ENCODE measurements at regions not wholly inside any gene's neighbourhood (a gene's known extent, or its start where the extent isn't known, plus 50 kb on each side); places are given as distances from the start of the nearest gene placed in this dataset.

DNA sequence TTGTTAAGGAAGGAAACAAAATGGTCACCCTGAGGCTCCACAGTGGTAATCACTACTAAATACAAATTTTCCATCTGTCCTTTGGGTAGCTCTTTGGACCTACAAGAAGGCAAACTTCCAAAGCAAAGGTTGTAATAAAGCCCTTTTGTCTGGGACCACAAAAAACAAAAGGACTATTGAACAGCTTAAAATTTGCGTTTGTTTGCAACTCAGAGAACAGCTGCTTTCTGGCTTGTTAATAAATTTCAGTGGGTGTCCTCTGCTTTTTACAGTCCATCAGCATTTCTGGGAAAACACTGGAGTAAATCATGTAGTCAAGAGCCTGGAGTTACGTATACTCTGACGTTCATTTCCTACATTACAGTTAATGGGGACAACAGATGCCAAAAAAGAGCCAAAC, 439.7 kb upstream of the DIAPH2 start:
- Histone ChIP-seq H3K27ac (peak overlapping the region in 1 of 5 donors; percentile 22), H3K36me3 (replicated peaks in 1 of 2) (no peaks in the 10 kb centered on the region), H3K4me3 (no peak overlapping the region), H3K4me1 (replicated peaks in 1 of 2) (no peaks in the 10 kb centered on the region), H3K27me3 (peaks cover 22% of the 10 kb centered on the region), H3K9me3 (replicated peaks in 1 of 3) (no peaks in the 10 kb centered on the region)
- no peak for TF ChIP-seq POLR2A (IDR thresholded peaks at IDR 0.05)
- TF ChIP-seq, protein P1, sequence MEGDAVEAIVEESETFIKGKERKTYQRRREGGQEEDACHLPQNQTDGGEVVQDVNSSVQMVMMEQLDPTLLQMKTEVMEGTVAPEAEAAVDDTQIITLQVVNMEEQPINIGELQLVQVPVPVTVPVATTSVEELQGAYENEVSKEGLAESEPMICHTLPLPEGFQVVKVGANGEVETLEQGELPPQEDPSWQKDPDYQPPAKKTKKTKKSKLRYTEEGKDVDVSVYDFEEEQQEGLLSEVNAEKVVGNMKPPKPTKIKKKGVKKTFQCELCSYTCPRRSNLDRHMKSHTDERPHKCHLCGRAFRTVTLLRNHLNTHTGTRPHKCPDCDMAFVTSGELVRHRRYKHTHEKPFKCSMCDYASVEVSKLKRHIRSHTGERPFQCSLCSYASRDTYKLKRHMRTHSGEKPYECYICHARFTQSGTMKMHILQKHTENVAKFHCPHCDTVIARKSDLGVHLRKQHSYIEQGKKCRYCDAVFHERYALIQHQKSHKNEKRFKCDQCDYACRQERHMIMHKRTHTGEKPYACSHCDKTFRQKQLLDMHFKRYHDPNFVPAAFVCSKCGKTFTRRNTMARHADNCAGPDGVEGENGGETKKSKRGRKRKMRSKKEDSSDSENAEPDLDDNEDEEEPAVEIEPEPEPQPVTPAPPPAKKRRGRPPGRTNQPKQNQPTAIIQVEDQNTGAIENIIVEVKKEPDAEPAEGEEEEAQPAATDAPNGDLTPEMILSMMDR (IDR thresholded peaks at IDR 0.05) = no peak
- WGBS, 4 donors = 33 to 45% (median 36%) methylated on average over 3 of the region's 3 CpGs
- intact Hi-C loops (cut with DNase I) = no loop called here
- DNase-seq = no peak

DNA sequence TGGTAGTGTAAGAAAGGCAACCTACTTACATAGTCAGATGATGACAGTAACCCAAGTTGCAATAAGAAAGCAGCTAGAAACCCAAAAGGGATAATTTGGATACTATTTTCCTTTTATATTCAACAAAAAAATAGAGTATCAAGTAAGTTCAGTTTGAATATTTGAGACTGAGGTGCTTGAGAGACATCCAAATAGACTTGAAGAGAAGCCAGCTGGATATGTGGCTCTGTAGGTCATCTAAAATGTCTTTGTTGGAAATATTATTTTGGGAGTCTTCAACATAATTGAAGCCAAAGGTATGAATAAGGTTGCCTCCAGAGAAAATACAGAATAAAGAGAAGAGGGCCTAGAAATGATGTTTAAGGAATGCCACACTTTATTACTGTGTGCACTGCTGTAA, 438.2 kb upstream of the DIAPH2 start:
- no peak for TF ChIP-seq POLR2A (IDR thresholded peaks at IDR 0.05)
- TF ChIP-seq, protein P1 (IDR thresholded peaks at IDR 0.05) = no peak
- intact Hi-C loops (cut with DNase I) = no loop called here
- no peak for DNase-seq
- no peak overlapping the region for H3K27ac ChIP-seq
- no peaks in the 10 kb centered on the region for H3K36me3 ChIP-seq (replicated peaks in 1 of 2)
- no peak overlapping the region for H3K4me3 ChIP-seq
- no peaks in the 10 kb centered on the region for H3K9me3 ChIP-seq (replicated peaks in 1 of 3)
- no peaks in the 10 kb centered on the region for H3K4me1 ChIP-seq (replicated peaks in 1 of 2)
- peaks cover 17% of the 10 kb centered on the region for H3K27me3 ChIP-seq

Small RNA genes lying in the stretch of these regions (small RNA-seq; reads per million reads assigned to genes)
- gene AL022161.1 = 0 reads per million in 2 donors
- gene RN7SL379P = 0 reads per million in 2 donors
- 0 reads per million in 2 donors for gene RNA5SP510
- 0 reads per million in 2 donors for gene RPS29P28

Measured in adrenal gland (tissue), 9 donors.